Bronchial epithelial cell (primary cell): ENCODE measurements at regions not wholly inside any gene's neighbourhood (a gene's known extent, or its start where the extent isn't known, plus 50 kb on each side); places are given as distances from the start of the nearest gene placed in this dataset.

Experiments used
- DNase-seq: peaks from one replicate; pipeline ENCODE4 v3.0.0-alpha.2; 2010; ENCODE audit warnings: low read depth
- FAIRE-seq: peaks from 2 replicates; lab custom pipeline; 2011; peaks lifted over from hg19 to GRCh38; lab: Jason Lieb, UNC
- H3K27me3 ChIP-seq: 2 replicates; pipeline ENCODE4 v1.5.1; 2011; ENCODE audit warnings: low read length; ENCODE audit not compliant: control insufficient read depth, insufficient read depth
- H3K36me3 ChIP-seq: 2 replicates; pipeline ENCODE4 v1.5.1; 2011; ENCODE audit warnings: low read length; ENCODE audit not compliant: control insufficient read depth, insufficient read depth
- H3K4me3 ChIP-seq: 2 replicates; pipeline ENCODE4 v1.5.1; 2011; ENCODE audit warnings: mild to moderate bottlenecking, low read depth, low read length, control low read depth
- TF ChIP-seq, protein P1 (sequence below): IDR thresholded peaks from 2 replicates; pipeline ENCODE4 v1.5.1; 2011; ENCODE audit warnings: mild to moderate bottlenecking, moderate library complexity, low read length, control low read depth, inconsistent platforms; ENCODE audit not compliant: insufficient read depth, severe bottlenecking

DNA sequence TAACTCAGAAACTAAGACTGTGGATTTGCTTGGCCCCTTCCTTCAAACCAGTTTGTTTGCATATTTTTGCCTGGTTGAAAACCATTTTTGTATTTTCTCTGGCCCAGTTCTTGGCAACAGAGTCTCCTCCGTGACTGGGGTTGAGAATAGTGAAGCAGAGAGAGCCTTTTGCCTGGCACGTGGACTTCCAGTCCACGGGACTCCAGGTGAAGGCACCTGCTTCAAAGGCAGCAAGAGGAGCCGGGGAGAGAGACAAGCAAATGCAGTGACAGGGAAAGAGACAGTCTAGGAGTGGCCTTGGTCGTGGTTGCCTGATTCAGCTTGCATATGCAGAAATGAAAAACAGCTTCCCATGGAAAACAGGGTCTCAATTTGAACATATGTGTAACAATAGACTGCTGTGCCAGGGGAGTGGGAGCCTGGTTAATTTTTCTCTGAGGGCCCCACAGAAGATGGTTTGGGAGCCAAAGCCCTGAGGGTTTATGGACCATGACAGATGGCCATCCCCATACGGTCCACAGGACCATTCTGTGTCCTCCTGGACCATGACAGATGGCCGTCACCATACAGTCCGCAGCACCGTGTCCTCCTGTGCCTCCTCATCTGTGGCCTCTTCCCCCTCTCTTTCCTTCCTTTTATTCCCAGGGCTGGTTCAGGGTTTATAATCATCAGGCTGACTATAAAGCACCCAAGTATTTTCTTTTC lies 272.2 kb upstream of the RASGEF1B start:
- TF ChIP-seq, protein P1, sequence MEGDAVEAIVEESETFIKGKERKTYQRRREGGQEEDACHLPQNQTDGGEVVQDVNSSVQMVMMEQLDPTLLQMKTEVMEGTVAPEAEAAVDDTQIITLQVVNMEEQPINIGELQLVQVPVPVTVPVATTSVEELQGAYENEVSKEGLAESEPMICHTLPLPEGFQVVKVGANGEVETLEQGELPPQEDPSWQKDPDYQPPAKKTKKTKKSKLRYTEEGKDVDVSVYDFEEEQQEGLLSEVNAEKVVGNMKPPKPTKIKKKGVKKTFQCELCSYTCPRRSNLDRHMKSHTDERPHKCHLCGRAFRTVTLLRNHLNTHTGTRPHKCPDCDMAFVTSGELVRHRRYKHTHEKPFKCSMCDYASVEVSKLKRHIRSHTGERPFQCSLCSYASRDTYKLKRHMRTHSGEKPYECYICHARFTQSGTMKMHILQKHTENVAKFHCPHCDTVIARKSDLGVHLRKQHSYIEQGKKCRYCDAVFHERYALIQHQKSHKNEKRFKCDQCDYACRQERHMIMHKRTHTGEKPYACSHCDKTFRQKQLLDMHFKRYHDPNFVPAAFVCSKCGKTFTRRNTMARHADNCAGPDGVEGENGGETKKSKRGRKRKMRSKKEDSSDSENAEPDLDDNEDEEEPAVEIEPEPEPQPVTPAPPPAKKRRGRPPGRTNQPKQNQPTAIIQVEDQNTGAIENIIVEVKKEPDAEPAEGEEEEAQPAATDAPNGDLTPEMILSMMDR = no peak
- H3K27me3 ChIP-seq = no peaks in the 10 kb centered on the region
- H3K4me3 ChIP-seq = no peak overlapping the region
- no peaks in the 10 kb centered on the region for H3K36me3 ChIP-seq
- DNase-seq (no peak), FAIRE-seq (no peak)

DNA sequence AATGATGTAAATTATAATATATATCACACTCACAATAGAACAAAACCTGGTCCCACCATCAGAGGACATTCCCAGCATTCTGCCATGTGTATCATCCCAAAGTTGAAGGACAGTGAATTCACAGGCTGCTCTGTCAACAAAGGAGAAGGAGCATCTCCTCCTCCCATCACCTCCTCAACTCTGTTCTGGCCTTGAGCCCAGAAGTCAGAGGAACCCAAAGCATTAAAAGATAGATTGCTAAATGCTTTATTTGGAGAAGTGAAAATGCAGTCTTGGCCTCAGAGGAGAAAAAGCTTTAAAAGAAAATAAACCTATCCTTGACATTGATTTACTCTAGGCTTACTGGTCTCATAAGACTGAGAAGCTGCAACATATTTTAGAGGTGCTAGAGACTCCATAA lies 268.8 kb upstream of the RASGEF1B start:
- FAIRE-seq (peak; percentile 32), DNase-seq (no peak)
- Histone ChIP-seq H3K4me3 (no peak overlapping the region), H3K36me3 (no peaks in the 10 kb centered on the region), H3K27me3 (no peaks in the 10 kb centered on the region)
- TF ChIP-seq, protein P1 = no peak

DNA sequence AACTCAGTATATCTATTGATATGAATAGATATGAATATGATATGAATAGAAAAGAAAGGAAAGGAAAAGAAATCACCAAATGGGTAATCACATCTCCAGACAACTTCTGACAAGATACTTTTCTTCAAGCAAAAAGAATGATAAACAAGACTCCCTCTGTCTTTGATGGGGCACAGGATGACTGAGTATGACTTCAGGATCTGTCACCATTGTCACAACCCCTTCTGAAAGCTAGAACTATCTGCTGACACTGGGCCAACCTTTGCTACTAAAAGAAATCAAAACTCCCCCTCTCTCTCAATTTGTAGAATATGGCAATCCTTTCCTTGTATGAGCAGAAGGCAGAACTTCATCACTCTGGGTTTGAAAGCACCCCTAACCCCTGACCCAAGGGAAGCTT lies 267.2 kb upstream of the RASGEF1B start:
- H3K27me3 ChIP-seq = no peaks in the 10 kb centered on the region
- DNase-seq = no peak
- TF ChIP-seq, protein P1 = no peak
- H3K4me3 ChIP-seq = no peak overlapping the region
- no peak for FAIRE-seq
- H3K36me3 ChIP-seq = no peaks in the 10 kb centered on the region

DNA sequence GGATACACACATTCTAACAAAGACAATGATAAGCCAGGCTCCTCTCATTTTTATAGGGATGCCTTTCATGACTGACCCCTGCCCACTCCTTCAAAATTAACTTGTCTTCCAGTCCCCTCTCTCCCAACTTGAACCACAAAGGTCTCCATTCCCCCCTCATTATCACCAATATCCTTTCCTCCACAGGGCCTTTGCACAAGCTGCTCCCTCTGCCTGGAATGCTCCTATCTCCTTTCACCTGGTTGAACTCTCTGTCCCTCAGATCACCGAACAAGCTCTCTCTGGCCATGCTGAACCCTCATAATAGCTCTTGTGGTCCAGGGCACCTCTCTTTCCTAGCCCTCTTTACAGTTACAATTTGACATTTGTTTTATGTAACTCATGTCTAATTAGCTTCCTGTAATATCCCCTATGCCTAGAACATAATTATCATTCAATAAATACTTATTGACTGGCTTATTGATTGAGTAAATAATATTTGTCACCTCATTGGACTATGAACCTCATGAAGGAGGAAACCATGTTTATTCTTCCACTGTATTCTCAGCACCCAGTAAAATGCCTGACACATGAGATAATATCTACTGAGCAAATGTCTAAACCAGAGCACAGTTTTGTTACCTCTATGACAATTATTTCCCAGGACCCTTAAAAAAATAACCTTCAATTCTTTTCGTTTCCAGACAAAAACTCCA lies 266.3 kb upstream of the RASGEF1B start:
- DNase-seq (no peak), FAIRE-seq (no peak)
- H3K36me3 ChIP-seq = no peaks in the 10 kb centered on the region
- H3K27me3 ChIP-seq = no peaks in the 10 kb centered on the region
- H3K4me3 ChIP-seq = no peak overlapping the region
- TF ChIP-seq, protein P1 = no peak

DNA sequence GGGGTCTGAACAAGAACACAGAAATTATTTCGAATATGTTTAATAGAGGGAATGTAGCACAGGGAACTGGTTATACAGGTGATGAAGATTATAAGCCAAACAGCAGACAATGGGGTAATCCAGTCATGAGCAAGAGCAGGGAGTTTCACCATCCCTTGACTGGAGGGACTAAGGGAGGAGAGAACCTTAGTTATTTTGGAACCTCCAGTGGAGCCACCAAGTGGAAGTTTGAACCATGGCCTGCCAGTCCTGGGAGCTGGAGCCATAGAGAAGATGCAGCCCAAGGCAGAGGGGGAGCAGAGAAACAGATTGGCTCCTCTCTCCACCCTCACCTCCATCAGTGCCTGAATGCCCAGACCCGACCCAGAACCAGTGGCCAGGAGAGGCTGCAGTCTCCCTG lies 264.6 kb upstream of the RASGEF1B start:
- FAIRE-seq = no peak
- H3K36me3 ChIP-seq = no peaks in the 10 kb centered on the region
- TF ChIP-seq, protein P1 = peak; percentile 5
- DNase-seq = no peak
- H3K27me3 ChIP-seq = no peaks in the 10 kb centered on the region
- no peak overlapping the region for H3K4me3 ChIP-seq
